ENCODE measurements at regions not wholly inside any gene's neighbourhood (a gene's known extent, or its start where the extent isn't known, plus 50 kb on each side); places are given as distances from the start of the nearest gene placed in this dataset.
"Not testable (repeated sequence)": the region's sequence is repeated elsewhere in the genome, so short reads cannot be mapped to it uniquely, and the experiment has no call there.

DNA sequence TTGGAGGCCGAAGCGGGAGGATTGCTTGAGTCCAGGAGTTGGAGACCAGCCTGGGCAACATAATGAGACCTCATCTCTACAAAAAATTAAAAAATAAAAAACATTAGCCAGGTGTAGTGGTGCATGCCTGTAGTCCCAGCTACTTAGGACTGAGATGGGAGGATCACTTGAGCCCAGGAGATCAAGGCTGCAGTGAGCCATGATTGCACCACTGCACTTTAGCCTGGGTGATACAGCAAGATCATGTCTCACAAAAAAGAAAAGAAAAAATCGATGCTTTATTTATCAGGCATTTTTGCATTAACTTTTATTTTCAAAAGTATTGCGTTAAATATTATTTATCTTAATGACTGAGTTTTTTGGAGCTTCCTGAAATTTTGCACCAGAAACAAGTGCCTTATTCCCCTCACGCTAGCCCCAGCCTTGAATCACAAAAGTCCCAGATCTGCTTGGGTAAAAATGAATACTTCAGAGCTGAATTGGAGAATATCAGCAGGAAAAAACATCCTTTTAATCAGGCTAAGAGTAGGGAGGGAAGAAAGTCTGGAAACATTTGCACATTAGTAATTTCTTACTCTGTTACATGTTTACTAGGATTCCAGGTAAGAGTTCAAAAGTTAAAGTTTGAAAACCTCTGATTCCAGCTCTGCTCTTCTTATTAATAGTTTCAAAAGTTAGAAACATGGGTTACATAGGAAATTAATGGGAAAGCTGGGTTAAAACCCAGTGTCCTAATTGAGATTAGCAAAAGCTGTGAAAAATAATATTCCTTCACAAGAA lies 111.4 kb upstream of the FOXN2 start:
- DNase-seq (ENCODE audit: low read depth), result no peak
- no peak overlapping the region for H3K4me3 ChIP-seq (ENCODE audit: low read depth, low read length)
- TF ChIP-seq, protein P1, sequence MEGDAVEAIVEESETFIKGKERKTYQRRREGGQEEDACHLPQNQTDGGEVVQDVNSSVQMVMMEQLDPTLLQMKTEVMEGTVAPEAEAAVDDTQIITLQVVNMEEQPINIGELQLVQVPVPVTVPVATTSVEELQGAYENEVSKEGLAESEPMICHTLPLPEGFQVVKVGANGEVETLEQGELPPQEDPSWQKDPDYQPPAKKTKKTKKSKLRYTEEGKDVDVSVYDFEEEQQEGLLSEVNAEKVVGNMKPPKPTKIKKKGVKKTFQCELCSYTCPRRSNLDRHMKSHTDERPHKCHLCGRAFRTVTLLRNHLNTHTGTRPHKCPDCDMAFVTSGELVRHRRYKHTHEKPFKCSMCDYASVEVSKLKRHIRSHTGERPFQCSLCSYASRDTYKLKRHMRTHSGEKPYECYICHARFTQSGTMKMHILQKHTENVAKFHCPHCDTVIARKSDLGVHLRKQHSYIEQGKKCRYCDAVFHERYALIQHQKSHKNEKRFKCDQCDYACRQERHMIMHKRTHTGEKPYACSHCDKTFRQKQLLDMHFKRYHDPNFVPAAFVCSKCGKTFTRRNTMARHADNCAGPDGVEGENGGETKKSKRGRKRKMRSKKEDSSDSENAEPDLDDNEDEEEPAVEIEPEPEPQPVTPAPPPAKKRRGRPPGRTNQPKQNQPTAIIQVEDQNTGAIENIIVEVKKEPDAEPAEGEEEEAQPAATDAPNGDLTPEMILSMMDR (conservative IDR thresholded peaks at IDR 0.05; ENCODE audit: low read depth, low read length), result no peak

DNA sequence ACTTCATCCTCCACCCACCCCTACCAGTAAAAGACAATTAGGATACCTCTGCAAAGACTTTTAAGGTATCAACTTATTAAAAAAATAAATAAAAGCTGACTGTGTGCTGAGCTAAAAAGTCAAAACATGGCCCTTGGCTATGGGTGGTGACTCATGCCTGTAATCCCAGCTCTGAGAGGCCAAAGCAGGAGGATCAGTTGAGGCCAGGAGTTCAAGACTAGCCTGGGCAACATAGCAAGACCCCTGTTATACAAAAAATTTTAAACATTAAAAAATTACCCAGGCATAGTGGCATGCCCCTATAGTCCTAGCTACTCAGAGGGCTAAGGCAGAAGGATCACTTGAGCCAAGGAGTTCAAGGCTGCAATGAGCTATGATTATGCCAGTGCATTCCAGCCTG lies 110.8 kb upstream of the FOXN2 start:
- H3K4me3 ChIP-seq (ENCODE audit: low read depth, low read length), result no peak overlapping the region
- TF ChIP-seq, protein P1 (conservative IDR thresholded peaks at IDR 0.05; ENCODE audit: low read depth, low read length), result no peak

DNA sequence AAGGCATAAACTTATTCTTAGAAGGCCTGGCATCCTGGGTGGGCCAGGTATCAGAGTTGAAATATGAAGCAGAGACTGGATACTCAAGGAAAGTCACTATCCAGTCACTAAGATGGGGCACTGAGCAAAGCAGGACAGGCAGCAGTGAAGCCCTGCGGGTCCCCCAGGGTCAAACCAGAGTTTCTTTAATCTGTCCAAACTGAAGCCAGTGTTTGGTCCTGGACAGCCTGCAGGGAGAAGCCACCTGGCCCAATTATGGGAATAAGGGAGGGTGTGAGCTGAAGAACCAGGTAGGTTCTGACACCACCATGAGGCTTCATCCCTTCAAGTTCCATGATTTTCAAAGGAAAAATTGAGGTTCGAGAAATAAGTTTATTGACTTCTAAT lies 109.7 kb upstream of the FOXN2 start:
- no peak for DNase-seq (ENCODE audit: low read depth)
- TF ChIP-seq, protein P1 (conservative IDR thresholded peaks at IDR 0.05; ENCODE audit: low read depth, low read length), result no peak
- H3K4me3 ChIP-seq (ENCODE audit: low read depth, low read length), result no peak overlapping the region

More for the DNA sequence above, 110.8 kb upstream of the FOXN2 start:
- no peak for DNase-seq (ENCODE audit: low read depth)

DNA sequence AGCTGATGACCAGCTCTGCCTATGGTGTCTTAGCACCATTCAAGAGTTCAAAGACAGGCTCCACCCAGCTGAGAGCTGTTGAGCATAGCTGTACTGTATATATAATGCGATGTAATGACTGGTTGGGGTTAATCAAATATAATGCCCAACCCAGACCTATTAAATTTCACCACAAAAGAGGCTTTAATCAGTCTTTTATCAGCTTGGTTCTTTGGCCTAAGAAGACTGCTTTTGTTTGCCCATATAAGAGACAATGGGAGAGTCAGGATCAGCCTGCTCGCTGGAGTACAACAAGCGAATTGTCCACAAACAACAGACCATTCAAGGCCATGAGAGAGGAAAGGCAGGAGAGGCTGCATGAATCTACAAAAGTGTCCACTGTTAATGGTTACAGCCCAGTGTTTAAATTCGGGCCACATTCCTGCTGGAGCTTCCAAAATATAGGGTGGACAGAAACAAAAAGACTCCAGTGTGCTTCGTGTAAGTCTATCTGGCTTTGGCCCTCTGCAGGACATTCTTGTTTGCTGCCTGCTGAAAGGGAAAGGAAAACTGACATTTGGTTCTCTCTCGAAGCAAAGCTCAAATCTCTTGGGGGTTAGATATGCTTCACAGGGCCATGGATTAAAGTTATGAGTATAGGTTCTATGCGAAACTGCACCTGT lies 109.2 kb upstream of the FOXN2 start:
- no peak for DNase-seq (ENCODE audit: low read depth)
- H3K4me3 ChIP-seq (ENCODE audit: low read depth, low read length), result no peak overlapping the region
- TF ChIP-seq, protein P1 (conservative IDR thresholded peaks at IDR 0.05; ENCODE audit: low read depth, low read length), result peak; percentile 8

DNA sequence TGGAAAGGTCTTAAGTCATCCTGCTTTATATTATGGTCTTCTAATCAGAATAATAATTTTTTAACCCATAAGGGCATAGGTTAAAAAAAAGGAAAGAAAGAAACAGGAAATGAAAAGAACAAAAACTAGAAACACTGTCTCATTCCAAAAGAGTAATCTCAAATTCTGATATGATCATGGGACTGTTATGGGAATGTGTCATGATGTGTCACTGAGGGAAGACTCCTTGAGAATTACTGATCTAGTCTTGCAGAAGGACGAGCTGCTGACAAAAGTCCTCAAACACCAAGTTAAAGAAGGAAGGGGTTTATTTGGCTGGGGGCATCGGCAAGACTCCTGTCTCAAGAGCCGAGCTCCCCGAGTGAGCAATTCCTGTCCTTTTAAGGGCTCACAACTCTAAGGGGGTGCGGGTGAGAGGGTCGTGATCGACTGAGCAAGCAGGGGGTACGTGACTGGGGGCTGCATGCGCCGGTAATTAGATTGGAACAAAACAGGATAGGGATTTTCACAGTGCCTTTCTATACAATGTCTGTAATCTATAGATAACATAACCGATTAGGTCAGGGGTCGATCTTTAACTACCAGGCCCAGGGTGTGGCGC lies 108.3 kb upstream of the FOXN2 start:
- not testable (repeated sequence) for DNase-seq (ENCODE audit: low read depth); H3K4me3 ChIP-seq (ENCODE audit: low read depth, low read length)

DNA sequence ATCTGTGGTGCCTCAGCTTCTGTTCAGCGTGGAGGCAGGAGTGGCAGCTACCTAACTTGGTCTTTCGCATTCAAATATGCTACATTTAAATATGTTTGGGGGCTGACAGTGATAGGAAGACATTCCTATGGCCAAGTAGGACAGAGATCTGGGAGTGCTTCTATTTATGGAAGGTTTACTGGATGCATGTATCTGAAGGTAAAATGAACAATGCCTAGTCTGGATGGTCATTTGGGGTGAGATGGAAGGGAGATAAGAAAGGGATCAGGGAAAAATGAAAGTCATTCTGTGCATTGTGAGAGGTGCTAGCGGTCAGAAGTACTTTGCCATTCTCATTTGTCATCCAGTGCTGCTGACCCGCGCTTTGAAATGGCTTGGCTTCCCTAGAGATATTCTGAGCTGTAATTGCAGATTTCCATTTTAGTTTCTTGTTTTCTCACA lies 107.3 kb upstream of the FOXN2 start:
- TF ChIP-seq, protein P1 (conservative IDR thresholded peaks at IDR 0.05; ENCODE audit: low read depth, low read length), result no peak
- DNase-seq (ENCODE audit: low read depth), result no peak
- H3K4me3 ChIP-seq (ENCODE audit: low read depth, low read length), result no peak overlapping the region

DNA sequence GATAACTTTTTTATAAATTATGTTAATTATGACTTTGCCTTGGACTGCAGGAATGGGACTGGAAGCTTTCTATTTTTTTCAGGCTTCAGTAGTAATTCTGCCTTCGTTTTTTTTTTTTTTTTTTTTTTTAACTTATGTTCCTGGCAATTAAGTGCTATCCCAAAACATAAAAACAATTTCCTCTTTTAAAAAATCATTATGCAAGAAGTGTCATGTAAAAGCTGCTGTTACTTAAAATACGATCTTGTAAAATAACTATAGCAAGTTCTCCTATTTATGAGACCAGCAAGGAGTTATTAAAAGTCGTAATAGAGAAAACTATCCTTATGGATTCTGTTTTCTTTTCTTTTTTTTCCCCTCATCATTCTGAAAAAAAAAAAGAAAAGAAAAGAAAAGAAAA lies 106.6 kb upstream of the FOXN2 start:
- no peak for DNase-seq (ENCODE audit: low read depth)
- H3K4me3 ChIP-seq (ENCODE audit: low read depth, low read length), result no peak overlapping the region
- TF ChIP-seq, protein P1 (conservative IDR thresholded peaks at IDR 0.05; ENCODE audit: low read depth, low read length), result no peak

Data from epithelial cell of proximal tubule (primary cell).